Mononuclear cell (primary cell): ENCODE measurements at regions not wholly inside any gene's neighbourhood (a gene's known extent, or its start where the extent isn't known, plus 50 kb on each side); places are given as distances from the start of the nearest gene placed in this dataset.
"Not testable (repeated sequence)": the region's sequence is repeated elsewhere in the genome, so short reads cannot be mapped to it uniquely, and the experiment has no call there.

Experiments
- H3K27me3 ChIP-seq: 2 replicates; pipeline ENCODE4 v1.6.0; 2011; ENCODE audit warnings: low read length, control low read depth; ENCODE audit not compliant: insufficient read depth
- H3K4me1 ChIP-seq: 2 replicates; pipeline ENCODE4 v1.5.1; 2011; ENCODE audit warnings: mild to moderate bottlenecking, low read length, control low read depth; ENCODE audit not compliant: insufficient read depth
- H3K4me3 ChIP-seq: 2 replicates; pipeline ENCODE4 v1.5.1; 2011; ENCODE audit warnings: mild to moderate bottlenecking, low read length, moderate library complexity
- H3K9me3 ChIP-seq: 2 replicates; pipeline ENCODE4 v1.5.1; 2011; ENCODE audit warnings: low read depth, mild to moderate bottlenecking, control low read depth, low read length

DNA sequence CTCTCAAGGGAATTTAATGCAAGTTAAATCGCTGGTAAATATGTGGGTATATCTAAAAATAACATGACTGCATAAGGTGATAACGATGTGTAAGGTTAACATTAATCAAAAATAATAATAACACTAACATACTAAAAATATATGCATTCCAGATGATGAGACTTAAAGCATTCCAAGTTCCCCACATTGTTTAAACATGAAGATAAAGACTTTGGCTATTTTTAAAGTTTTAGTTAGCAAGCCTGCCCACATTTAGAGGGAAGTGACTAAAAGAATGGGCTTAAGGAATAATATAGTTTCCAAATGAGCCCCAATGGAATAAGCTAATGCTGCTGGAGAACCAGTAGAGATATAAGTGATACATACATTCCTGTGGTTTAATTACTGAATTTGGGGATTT, 941.3 kb downstream of the TBC1D32 start:
- no peaks in the 10 kb centered on the region for H3K9me3 ChIP-seq
- H3K4me3 ChIP-seq = no peak overlapping the region
- H3K27me3 ChIP-seq = no peaks in the 10 kb centered on the region
- no peaks in the 10 kb centered on the region for H3K4me1 ChIP-seq

DNA sequence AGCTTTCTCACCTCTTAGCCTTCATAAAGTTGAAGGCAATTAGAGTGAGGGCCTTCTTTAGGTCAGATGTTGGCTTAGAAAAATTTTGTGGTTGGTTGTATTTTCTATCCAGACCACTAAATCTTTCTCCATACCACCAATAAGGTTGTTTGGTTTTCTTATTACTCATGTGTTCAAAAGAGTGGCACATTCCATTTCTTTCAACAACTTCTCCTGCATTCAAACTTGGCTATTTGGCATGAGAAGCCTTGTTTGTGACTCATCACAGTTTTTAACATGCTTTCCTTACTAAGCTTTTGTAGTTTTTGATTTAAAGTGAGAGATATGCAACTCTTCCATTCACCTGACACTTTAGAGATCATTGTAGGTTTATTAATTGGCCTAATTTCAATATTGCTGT, 949.6 kb downstream of the TBC1D32 start:
- Histone ChIP-seq H3K9me3 (no peaks in the 10 kb centered on the region), H3K4me3 (no peak overlapping the region), H3K4me1 (no peaks in the 10 kb centered on the region), H3K27me3 (no peaks in the 10 kb centered on the region)

DNA sequence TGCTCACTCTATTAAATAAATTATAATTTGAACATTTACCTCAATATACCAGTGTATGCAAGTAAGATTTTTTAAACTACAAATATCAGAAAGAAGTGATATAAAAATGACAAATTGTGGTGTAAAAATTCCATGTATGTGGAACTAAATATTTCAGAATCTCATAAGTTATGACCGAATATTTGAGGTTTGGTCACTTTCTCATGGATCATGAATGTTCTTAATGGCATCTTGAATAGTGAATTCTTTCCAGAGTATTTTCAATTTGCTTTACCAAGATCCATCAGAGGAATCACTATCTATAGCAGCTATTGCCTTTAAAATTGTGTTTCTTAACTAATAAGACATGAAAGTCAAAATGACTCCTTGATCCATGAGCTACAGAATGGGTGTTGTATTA, 950.6 kb downstream of the TBC1D32 start:
- H3K4me1 ChIP-seq = no peaks in the 10 kb centered on the region
- no peaks in the 10 kb centered on the region for H3K9me3 ChIP-seq
- H3K27me3 ChIP-seq = no peaks in the 10 kb centered on the region
- no peak overlapping the region for H3K4me3 ChIP-seq

DNA sequence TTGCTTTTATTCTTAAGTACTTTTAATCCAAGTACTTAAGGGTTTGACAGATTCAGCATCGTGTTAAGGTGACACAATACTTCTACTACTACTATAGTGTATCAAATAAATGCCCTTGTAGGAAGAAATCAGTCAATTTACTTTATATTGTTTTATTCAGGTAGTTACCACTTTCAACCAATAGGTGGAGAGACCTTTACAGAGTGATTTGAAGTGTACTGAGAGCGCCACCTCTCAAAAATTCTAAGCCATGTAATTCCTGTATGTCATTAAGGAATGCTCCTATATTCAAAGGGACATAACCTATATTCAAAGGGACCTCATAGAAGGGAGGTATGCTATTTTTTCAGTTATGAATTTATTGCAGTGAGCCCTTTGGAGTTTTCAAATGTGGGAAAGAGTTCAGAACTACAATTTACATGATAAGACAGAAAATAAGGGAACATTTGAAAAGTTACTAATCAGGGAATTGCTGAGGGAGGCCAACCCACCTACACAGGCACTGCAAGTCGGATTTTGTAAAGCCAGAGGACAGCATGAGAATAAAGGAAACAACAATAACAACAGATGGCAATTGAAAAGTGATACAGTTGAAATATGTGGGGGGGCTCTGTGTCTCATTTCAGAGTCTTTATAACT, 955.6 kb downstream of the TBC1D32 start:
- H3K4me1 ChIP-seq = no peaks in the 10 kb centered on the region
- no peaks in the 10 kb centered on the region for H3K27me3 ChIP-seq
- H3K9me3 ChIP-seq = no peaks in the 10 kb centered on the region
- H3K4me3 ChIP-seq = no peak overlapping the region

DNA sequence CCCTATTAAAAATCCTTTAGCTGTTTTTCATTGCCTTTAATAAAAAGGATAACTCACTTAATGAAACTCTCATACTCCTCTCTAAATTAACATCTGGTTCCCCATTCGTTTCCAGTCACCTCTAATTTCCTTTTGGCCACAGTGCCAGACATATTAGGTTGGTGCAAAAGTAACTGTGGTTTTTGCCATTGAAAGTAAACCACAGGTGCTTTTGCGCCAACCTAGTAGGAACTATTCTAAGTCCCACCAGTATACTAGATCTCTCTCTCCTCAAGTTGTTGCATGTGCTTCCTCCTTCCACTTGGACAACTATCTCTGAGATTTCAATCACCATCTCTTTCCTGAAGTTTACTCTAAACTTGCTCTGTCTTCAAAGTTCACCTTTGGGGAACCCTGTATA, 961.1 kb downstream of the TBC1D32 start:
- Histone ChIP-seq H3K9me3 (no peaks in the 10 kb centered on the region), H3K4me1 (no peaks in the 10 kb centered on the region), H3K4me3 (no peak overlapping the region), H3K27me3 (no peaks in the 10 kb centered on the region)

DNA sequence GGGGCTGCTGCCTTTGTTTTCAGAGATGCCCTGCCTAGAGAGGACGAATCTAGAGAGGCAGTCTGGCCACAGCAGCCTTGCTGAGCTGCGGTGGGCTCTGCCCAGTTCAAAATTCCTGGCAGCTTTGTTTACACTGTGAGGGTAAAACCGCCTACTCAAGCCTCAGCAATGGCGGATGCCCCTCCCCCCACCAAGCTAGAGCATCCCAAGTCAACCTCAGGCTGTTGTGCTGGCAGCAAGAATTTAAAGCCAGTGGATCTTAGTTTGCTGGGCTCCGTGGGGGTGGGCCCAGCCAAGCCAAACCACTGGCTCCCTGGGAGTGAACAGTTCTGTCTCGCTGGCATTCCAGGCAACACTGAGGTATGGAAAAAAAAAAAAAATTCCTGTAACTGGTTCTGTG, 970.9 kb downstream of the TBC1D32 start:
- Histone ChIP-seq H3K27me3 (no peaks in the 10 kb centered on the region), H3K9me3 (peaks cover 5% of the 10 kb centered on the region), H3K4me1 (no peaks in the 10 kb centered on the region), H3K4me3 (no peak overlapping the region)

DNA sequence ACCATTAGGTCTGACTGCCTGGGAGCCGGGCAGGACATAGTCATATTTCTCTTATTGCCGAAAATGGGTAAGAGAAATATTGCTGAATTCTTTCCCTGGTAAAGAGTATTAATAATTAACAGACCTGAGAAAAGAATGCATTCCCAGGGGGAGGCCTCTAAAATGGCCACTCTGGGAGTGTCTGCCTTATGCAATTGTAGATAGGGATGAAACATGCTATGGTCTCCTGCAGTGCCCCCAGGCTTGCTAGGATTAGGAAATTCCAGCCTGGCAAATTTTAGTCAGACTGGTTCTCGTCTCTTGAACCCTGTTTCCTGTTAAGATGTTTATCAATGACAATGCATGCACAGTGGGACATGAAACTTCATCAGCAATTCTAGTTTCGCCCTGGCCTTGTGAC, 975.7 kb downstream of the TBC1D32 start:
- not testable (repeated sequence) for H3K4me1 ChIP-seq, H3K9me3 ChIP-seq, H3K27me3 ChIP-seq, H3K4me3 ChIP-seq

DNA sequence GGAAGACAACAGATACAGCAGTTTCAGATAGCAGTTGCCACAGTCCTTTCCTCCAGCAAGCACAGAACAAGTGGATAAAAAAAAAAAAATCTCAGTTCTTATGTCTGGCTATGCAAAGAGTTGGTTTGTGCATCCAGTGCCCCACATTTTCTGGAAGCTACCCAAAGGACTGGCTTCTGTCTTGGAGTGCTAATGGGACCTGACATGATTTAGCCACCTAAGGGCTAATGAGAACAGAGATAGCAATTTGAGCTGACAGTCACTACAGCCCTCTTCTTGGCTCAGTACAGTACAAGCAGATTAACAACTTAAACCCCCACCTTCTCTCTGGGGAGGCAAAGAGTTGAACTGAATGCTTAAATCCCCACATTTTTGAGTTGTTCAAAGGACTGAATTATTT, 976.8 kb downstream of the TBC1D32 start:
- H3K27me3 ChIP-seq = no peaks in the 10 kb centered on the region
- no peak overlapping the region for H3K4me3 ChIP-seq
- peaks cover 5% of the 10 kb centered on the region for H3K9me3 ChIP-seq
- H3K4me1 ChIP-seq = no peaks in the 10 kb centered on the region

DNA sequence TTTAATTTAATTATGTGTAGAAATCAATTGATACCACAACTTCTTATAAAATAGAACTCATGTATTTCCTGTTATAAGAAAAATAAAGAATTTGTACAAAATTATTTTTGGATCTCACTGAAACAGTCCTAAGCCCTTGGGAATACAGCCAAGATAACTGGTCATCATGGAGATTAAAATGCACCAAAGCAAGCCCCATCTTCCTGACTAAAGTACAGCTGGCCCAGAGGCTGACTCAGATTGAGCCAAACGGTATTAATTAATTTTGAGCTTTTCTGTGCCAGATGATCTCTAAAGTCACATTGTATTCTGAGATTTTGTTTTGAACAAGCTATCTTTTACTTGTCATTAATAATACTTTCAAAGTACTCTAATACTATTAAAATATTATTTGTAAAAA, 978.5 kb downstream of the TBC1D32 start:
- Histone ChIP-seq H3K27me3 (no peaks in the 10 kb centered on the region), H3K4me3 (no peak overlapping the region), H3K9me3 (peaks cover 5% of the 10 kb centered on the region), H3K4me1 (no peaks in the 10 kb centered on the region)

DNA sequence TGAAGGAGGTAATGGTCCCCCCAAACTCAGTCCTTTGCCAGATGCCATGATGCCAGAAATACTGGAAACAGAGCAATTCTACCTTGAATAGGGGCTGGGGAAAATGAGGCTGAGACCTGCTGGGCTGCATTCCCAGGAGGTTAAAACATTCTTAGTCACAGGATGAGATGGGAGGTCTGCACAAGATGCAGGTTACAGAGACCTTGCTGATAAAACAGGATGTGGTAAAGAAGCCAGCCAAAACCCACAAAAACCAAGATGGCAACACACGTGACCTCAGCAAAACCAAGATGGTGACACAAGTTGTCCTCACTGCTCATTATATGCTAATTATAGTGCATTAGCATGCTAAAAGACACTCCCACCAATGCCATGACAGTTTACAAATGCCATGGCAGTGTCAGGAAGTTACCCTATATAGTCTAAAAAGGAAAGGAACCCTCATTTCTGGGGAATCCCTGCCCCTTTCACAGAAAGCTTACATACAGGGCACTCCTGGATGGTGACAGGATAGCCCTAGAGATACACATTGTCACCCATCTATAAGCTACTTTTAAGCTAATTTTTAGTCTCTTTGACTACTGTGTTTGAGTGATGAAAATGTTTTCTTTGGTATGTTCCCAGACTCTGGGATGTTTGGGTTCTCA, 979.7 kb downstream of the TBC1D32 start:
- H3K27me3 ChIP-seq = no peaks in the 10 kb centered on the region
- H3K9me3 ChIP-seq = no peaks in the 10 kb centered on the region
- no peaks in the 10 kb centered on the region for H3K4me1 ChIP-seq
- no peak overlapping the region for H3K4me3 ChIP-seq

DNA sequence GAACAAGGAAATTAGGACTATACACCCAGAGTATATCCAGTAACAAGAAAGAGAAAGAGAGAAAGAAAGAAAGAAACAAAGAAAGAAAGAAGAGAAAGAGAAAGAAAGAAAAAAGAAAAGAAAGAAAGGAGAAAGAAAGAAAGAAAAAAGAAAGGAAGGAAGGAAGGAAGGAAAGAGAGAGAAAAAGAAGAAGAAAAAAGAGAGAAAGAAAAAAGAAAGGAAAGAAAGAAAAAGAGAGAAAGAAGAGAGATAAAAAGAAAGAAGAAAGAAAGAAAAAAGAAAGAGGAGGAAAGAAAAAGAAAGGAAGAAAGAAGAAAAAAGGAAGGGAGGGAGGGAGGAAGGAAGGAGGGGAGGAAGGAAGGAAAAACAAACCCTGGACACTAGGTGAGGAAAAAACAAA, 981.8 kb downstream of the TBC1D32 start:
- no peaks in the 10 kb centered on the region for H3K4me1 ChIP-seq
- H3K27me3 ChIP-seq = no peaks in the 10 kb centered on the region
- H3K4me3 ChIP-seq = no peak overlapping the region
- H3K9me3 ChIP-seq = no peaks in the 10 kb centered on the region

DNA sequence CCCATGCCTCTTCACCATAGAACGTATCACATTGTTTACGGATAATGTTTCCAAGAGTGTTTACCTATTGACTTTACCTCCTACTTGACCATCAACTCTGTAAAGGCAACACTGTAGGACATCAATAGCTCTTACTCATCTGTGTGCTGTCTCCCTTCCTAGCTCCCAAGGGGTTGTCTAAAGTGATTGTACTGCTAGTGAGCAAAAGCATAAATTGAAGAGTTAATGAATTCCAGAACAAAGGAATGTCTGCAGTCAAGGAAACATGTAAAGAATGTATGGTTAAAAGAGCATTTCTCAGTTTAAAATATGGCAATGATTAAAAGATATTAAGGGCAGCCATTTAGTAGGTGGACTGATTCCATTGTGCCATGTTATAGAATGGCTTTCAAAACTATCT, 985.4 kb downstream of the TBC1D32 start:
- H3K9me3 ChIP-seq = no peaks in the 10 kb centered on the region
- no peaks in the 10 kb centered on the region for H3K4me1 ChIP-seq
- no peak overlapping the region for H3K4me3 ChIP-seq

DNA sequence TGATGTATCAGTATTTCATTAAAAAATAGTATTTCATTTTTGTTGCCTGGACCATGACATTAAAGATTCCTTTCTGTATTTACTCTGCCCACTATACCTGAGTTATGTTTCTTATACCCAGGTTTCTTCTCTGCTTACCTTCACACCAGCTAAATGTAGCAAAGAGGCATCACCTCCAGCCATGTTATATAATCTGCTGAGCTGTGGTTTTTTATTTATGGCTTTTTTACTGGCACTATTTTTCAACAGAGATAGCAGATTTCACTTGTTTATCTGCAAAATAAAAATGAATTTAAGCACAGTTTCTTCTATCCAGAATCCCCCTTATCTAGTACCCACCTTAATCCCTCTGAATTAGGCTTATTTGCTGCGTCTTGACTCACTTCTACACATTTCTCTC, 979.0 kb upstream of the MAN1A1 start:
- H3K9me3 ChIP-seq = no peaks in the 10 kb centered on the region
- H3K27me3 ChIP-seq = no peaks in the 10 kb centered on the region
- no peaks in the 10 kb centered on the region for H3K4me1 ChIP-seq
- H3K4me3 ChIP-seq = no peak overlapping the region

More for the DNA sequence above, 985.4 kb downstream of the TBC1D32 start:
- no peaks in the 10 kb centered on the region for H3K27me3 ChIP-seq

DNA sequence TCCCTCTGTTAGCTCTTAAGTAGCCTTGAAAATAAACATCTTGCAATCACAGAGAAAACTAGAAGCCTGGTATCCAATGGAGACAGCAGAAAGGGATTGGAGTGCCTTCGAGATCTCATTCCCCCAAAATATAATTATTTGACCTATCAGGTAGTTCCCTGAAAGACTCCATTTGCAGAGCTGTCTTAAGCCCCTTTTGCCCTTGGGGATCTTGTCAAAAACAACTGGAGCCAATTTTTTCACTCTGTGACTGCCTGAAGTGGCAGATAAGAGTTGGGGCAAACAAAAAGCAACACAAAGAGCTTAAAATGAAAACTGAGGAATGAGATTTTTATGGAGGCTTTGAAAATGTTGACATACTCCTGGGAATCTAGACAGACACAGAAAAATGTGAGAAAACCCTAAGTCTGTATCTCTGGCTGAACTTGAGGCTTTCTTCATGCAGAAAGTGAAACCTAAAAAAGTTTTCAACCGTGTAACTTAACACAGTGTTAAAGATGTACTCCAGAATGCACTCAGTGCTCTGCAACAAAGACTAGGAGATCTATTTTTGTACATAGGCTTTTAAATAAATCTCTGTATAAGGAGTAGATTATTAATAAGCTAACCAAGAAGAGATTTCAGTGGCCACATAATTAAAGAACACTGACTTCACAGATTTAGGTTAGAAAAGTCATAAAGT, 971.1 kb upstream of the MAN1A1 start:
- peaks cover 15% of the 10 kb centered on the region for H3K9me3 ChIP-seq
- H3K4me1 ChIP-seq = no peaks in the 10 kb centered on the region
- no peaks in the 10 kb centered on the region for H3K27me3 ChIP-seq
- no peak overlapping the region for H3K4me3 ChIP-seq

DNA sequence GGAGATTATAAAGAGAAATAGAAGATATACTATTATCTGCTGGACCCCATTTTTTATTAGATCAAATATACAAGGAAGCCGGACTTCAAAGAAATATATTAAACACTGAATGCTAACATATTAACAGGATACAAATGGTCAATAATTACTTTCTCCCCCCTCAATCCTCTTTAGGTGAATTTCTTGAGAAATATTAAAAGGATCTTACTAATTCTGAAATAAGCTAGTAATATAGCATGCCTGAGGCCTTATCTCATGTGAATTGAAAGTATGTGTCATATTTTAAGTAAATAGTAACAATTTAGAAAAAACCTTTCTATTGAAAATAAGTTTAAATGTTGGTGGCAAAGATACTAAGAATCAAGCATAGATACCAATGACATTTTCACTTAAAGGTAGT, 954.7 kb upstream of the MAN1A1 start:
- H3K27me3 ChIP-seq = no peaks in the 10 kb centered on the region
- H3K4me3 ChIP-seq = no peak overlapping the region
- H3K4me1 ChIP-seq = no peaks in the 10 kb centered on the region
- no peaks in the 10 kb centered on the region for H3K9me3 ChIP-seq

DNA sequence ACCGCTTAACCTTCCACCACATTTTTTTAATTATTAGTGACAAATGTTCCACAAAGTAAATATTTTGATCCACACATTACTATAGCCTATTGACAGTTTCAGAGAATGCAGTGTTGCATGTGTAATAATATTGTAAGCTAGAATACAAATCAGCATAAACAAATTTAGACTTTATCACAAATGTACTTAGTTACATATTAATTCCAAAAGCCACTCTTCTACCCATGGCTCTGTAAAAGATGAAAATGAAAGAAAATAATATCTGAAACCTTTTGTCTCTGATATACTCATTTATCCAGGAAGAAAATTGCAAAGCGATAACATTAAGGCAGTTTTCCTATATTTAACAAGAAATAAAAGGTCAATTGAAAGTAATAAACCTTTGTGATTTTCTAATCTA, 954.0 kb upstream of the MAN1A1 start:
- no peaks in the 10 kb centered on the region for H3K4me1 ChIP-seq

More for the DNA sequence above, 954.0 kb upstream of the MAN1A1 start:
- H3K27me3 ChIP-seq = no peaks in the 10 kb centered on the region
- no peak overlapping the region for H3K4me3 ChIP-seq
- H3K9me3 ChIP-seq = no peaks in the 10 kb centered on the region
